GM12874 (cell line): ENCODE measurements at regions not wholly inside any gene's neighbourhood (a gene's known extent, or its start where the extent isn't known, plus 50 kb on each side); places are given as distances from the start of the nearest gene placed in this dataset.

Experiments used
- CTCF ChIP-seq: IDR thresholded peaks from 2 replicates; pipeline ENCODE4 v1.5.1; 2011; ENCODE audit warnings: low read depth, mild to moderate bottlenecking, control low read depth, low read length, moderate library complexity; ENCODE audit not compliant: insufficient read depth

GRCh38 chr5:166677891-166678290 lies 1613.6 kb upstream of the WWC1 start:
- TF ChIP-seq CTCF = no peak

- no peak for TF ChIP-seq CTCF
These were observed 1612.1 kb upstream of the WWC1 start for GRCh38 chr5:166679331-166679730.

GRCh38 chr5:166695326-166695725 lies 1596.1 kb upstream of the WWC1 start:
- no peak for TF ChIP-seq CTCF

- TF ChIP-seq CTCF = no peak
These were observed 1583.2 kb upstream of the WWC1 start for GRCh38 chr5:166708291-166708690.

- no peak for TF ChIP-seq CTCF
These were observed 1581.8 kb upstream of the WWC1 start for GRCh38 chr5:166709691-166710090.

GRCh38 chr5:166710271-166710670 lies 1581.2 kb upstream of the WWC1 start:
- TF ChIP-seq CTCF = no peak

- no peak for TF ChIP-seq CTCF
These were observed 1578.8 kb upstream of the WWC1 start for GRCh38 chr5:166712447-166713185.

GRCh38 chr5:166713295-166713694 lies 1578.2 kb upstream of the WWC1 start:
- no peak for TF ChIP-seq CTCF
